Endothelial cell of umbilical vein (primary cell): ENCODE measurements at regions not wholly inside any gene's neighbourhood (a gene's known extent, or its start where the extent isn't known, plus 50 kb on each side); places are given as distances from the start of the nearest gene placed in this dataset.

Source experiments
- BruUV-seq: library from RNA; stranded (reverse); fragments of 400-500 nt; replicated peaks from 2 replicates; lab custom pipeline; 2021; lab: Mats Ljungman, UMichigan
- CTCF ChIA-PET: fragments of 300-600, 350-600 bp; sonication (Branson Sonifier 250); formaldehyde crosslinking; loops from one replicate; lab custom pipeline; 2021; ENCODE audit warnings: antibody characterized with exemption, inconsistent platforms; lab: Charles Lee
- POLR2A ChIA-PET: fragments of 300-600, 350-600 bp; sonication (Branson Sonifier 250); formaldehyde crosslinking; loops from one replicate; lab custom pipeline; 2021; ENCODE audit warnings: antibody characterized with exemption, inconsistent platforms; lab: Charles Lee
- DNase-seq: peaks from one replicate; pipeline ENCODE4 v3.0.0-alpha.2; 2011; ENCODE audit warnings: low read depth, low spot score
- FAIRE-seq: peaks from 2 replicates; lab custom pipeline; 2011; peaks lifted over from hg19 to GRCh38; lab: Jason Lieb, UNC
- H2AFZ ChIP-seq: 2 replicates; pipeline ENCODE4 v1.6.0; 2012; ENCODE audit warnings: low read depth, low read length, control low read depth, inconsistent platforms
- H3K27ac ChIP-seq: 2 replicates; pipeline ENCODE4 v1.5.1; 2011; ENCODE audit warnings: low read depth, mild to moderate bottlenecking, control low read depth, low read length, moderate library complexity; ENCODE audit not compliant: insufficient read depth
- H3K27me3 ChIP-seq, 2 experiments: 2 replicates each; pipeline versions ENCODE4 v1.6.0 to v1.6.1; 2011; ENCODE audit warnings: low read length in 2 of 2, mixed read lengths in 1 of 2; ENCODE audit not compliant: control insufficient read depth in 2 of 2, insufficient read depth in 2 of 2
- H3K36me3 ChIP-seq, 2 experiments: 2 replicates in 1 of 2; 3 replicates in 1 of 2; pipeline ENCODE4 v1.5.1; 2011; ENCODE audit warnings: low read length in 2 of 2, mild to moderate bottlenecking in 1 of 2, moderate library complexity in 1 of 2; ENCODE audit not compliant: control insufficient read depth in 2 of 2, insufficient read depth in 2 of 2; ENCODE audit errors: extremely low read depth in 1 of 2
- H3K4me1 ChIP-seq: 3 replicates; pipeline ENCODE4 v1.5.1; 2011; ENCODE audit warnings: mild to moderate bottlenecking, low read length; ENCODE audit not compliant: control insufficient read depth, insufficient read depth; ENCODE audit errors: extremely low read depth
- H3K4me2 ChIP-seq: 2 replicates; pipeline ENCODE4 v1.6.1; 2011; ENCODE audit warnings: low read length, control low read depth, mixed read lengths; ENCODE audit not compliant: insufficient read depth
- H3K4me3 ChIP-seq, 3 experiments: fragments of 200-600 bp in 1 of 3; sonication (generic), shearing (Covaris generic) in 1 of 3; replicated peaks in 1 of 3; 2 replicates each; pipeline ENCODE4 v1.5.1; 2011 to 2016; ENCODE audit warnings: control low read depth in 3 of 3, low read length in 3 of 3, mild to moderate bottlenecking in 2 of 3, inconsistent platforms in 1 of 3, low read depth in 1 of 3, moderate library complexity in 1 of 3; ENCODE audit not compliant: insufficient read depth in 1 of 3
- H3K79me2 ChIP-seq: 2 replicates; pipeline ENCODE4 v1.6.0; 2012; ENCODE audit warnings: low read length, inconsistent platforms; ENCODE audit not compliant: control insufficient read depth, insufficient read depth
- H3K9ac ChIP-seq: replicated peaks from 2 replicates; pipeline ENCODE3; 2011; ENCODE audit warnings: low read length, control low read depth; ENCODE audit not compliant: insufficient read depth; ENCODE audit errors: extremely low read depth
- H3K9me1 ChIP-seq: replicated peaks from 3 replicates; pipeline ENCODE4 v1.6.0; 2011; ENCODE audit warnings: mild to moderate bottlenecking, low read length; ENCODE audit not compliant: control insufficient read depth, insufficient read depth; ENCODE audit errors: extremely low read depth
- H3K9me3 ChIP-seq: replicated peaks from 2 replicates; pipeline ENCODE4 v1.5.1; 2012; ENCODE audit warnings: low read length, inconsistent platforms; ENCODE audit not compliant: control insufficient read depth, insufficient read depth
- H4K20me1 ChIP-seq: replicated peaks from 2 replicates; pipeline ENCODE3; 2011; ENCODE audit warnings: mild to moderate bottlenecking, low read length; ENCODE audit not compliant: control insufficient read depth, insufficient read depth; ENCODE audit errors: extremely low read depth
- CTCF ChIP-seq, 2 donors: IDR thresholded peaks; 1 replicate in 1 of 2; 2 replicates in 1 of 2; pipeline ENCODE4 v1.5.1; 2011; ENCODE audit warnings: low read length in 2 of 2, mild to moderate bottlenecking in 2 of 2, moderate library complexity in 2 of 2, control low read depth in 1 of 2, inconsistent platforms in 1 of 2, low read depth in 1 of 2; ENCODE audit not compliant: insufficient read depth in 1 of 2; ENCODE audit errors: extremely low read depth in 1 of 2
- EZH2 ChIP-seq: IDR thresholded peaks from 2 replicates; pipeline ENCODE4 v1.6.1; 2012; ENCODE audit warnings: borderline replicate concordance, low read depth, mild to moderate bottlenecking, moderate library complexity, low read length, inconsistent platforms; ENCODE audit not compliant: severe bottlenecking
- FOS ChIP-seq: IDR thresholded peaks from 2 replicates; pipeline ENCODE4 v1.6.1; 2011; ENCODE audit warnings: mild to moderate bottlenecking, low read length, moderate library complexity, borderline replicate concordance; ENCODE audit not compliant: insufficient read depth
- GATA2 ChIP-seq: IDR thresholded peaks from 2 replicates; pipeline ENCODE4 v1.7.0; 2011; ENCODE audit warnings: low read depth, mild to moderate bottlenecking, moderate library complexity, mixed read lengths, low read length; ENCODE audit not compliant: insufficient read length, insufficient read depth
- JUN ChIP-seq: IDR thresholded peaks from 2 replicates; pipeline ENCODE4 v1.6.1; 2011; ENCODE audit warnings: borderline replicate concordance, low read depth; ENCODE audit not compliant: insufficient read length, insufficient read depth
- MAX ChIP-seq: IDR thresholded peaks from 2 replicates; pipeline ENCODE4 v1.6.1; 2011; ENCODE audit not compliant: insufficient read depth, insufficient read length
- MYC ChIP-seq: IDR thresholded peaks from one replicate; pipeline ENCODE4 v1.6.1; 2011; ENCODE audit warnings: mild to moderate bottlenecking, low read depth, low read length
- POLR2A ChIP-seq: IDR thresholded peaks from 2 replicates; pipeline ENCODE4 v1.6.1; 2012; ENCODE audit warnings: low read depth, mild to moderate bottlenecking, control low read depth, low read length
- POLR2AphosphoS5 ChIP-seq: IDR thresholded peaks from 2 replicates; pipeline ENCODE4 v1.6.1; 2012; ENCODE audit warnings: low read depth, mild to moderate bottlenecking, control low read depth, low read length, moderate library complexity; ENCODE audit not compliant: insufficient read depth
- dilution Hi-C: fragments of 300-500 bp; cut with MboI; formaldehyde crosslinking; loops from one replicate; pipeline ENCODE4 v1.15.0; 2019; ENCODE audit warnings: low sequenced_read_pairs; ENCODE audit not compliant: extremely low pct_ligation_motif_present
- intact Hi-C: fragments of 100-400 bp; cut with micrococcal nuclease; formaldehyde crosslinking; loops from one replicate; pipeline ENCODE4 v1.10.0; 2022

DNA sequence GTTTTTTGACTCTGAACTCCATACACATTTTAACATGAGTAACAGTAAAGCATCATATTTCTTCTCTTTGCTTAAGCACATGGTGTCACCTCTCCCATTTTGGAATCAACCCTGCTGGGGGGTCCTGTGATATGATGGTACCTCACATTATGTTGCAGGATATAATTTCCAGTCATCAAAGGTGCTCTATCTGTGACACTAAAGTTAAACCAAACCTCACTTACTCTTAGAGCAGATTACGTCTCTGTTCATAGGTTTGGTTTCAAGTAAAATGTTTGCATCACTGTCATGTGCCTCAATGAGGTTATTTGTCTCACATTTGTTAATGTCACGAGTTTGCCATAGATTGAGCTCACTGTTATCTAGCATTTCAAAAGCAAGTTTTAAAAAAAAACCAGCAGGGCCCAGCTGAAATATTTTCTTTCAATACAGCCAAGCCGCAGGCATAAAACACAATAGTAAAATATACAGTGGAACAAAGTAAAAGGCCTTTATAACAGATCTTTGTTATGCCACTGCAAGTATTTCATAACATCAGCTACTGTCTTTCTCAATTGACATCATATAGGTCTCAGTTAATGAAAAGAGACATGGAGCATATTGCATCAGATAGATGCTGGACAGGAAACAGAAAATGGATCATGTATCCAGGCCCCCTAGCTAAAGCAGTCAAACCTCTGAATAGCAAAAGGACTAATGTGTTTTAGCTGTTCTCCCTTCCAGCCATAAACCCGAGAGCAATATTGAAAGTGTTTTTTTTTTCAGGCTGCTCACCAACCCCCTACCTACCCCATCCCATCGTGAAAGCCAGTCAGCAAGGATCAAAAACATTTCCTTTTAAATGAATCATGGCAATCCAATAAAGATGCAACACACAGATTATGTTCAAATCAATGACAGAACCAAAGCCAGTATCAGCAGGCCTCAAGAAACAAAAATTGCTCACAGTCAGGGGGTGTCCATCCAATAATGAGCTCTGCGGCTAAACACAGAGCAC, 182.1 kb upstream of the ITGA1 start:
- CTCF ChIA-PET = no interaction called here
- Histone ChIP-seq H3K9me3 (no peaks in the 10 kb centered on the region), H3K4me1 (no peaks in the 10 kb centered on the region), H3K9ac (no peak overlapping the region), H3K79me2 (no peaks in the 10 kb centered on the region), H3K4me2 (no peak overlapping the region), H3K9me1 (no peaks in the 10 kb centered on the region), H2AFZ (no peak overlapping the region), H3K27me3 (peaks cover 0 to 2% of the 10 kb centered on the region in 2 experiments), H3K4me3 (no peak overlapping the region), H3K36me3 (no peaks in the 10 kb centered on the region), H4K20me1 (no peaks in the 10 kb centered on the region), H3K27ac (no peak overlapping the region)
- FAIRE-seq (no peak), DNase-seq (no peak)
- POLR2A ChIA-PET = no interaction called here
- TF ChIP-seq JUN (no peak), EZH2 (no peak), MAX (no peak), FOS (no peak), MYC (no peak), POLR2A (no peak), CTCF (IDR thresholded peaks at IDR 0.05; ENCODE audit: extremely low read depth in 1 of 2, insufficient read depth in 1 of 2, low read depth in 1 of 2, low read length in 2 of 2) (no peak), POLR2AphosphoS5 (no peak), GATA2 (no peak)
- dilution Hi-C loops (no loop called here), intact Hi-C loops (no loop called here)
- BruUV-seq = no TSS peak
